Dermis microvascular lymphatic vessel endothelial cell (primary cell): ENCODE measurements at regions not wholly inside any gene's neighbourhood (a gene's known extent, or its start where the extent isn't known, plus 50 kb on each side); places are given as distances from the start of the nearest gene placed in this dataset.
"Not testable (repeated sequence)": the region's sequence is repeated elsewhere in the genome, so short reads cannot be mapped to it uniquely, and the experiment has no call there.

ENCODE experiments used
- DNase-seq, 2 donors: peaks; one replicate each; pipeline versions ENCODE4 v3.0.0 to v3.0.0-alpha.2; 2010; ENCODE audit warnings: low read depth in 2 of 2

DNA sequence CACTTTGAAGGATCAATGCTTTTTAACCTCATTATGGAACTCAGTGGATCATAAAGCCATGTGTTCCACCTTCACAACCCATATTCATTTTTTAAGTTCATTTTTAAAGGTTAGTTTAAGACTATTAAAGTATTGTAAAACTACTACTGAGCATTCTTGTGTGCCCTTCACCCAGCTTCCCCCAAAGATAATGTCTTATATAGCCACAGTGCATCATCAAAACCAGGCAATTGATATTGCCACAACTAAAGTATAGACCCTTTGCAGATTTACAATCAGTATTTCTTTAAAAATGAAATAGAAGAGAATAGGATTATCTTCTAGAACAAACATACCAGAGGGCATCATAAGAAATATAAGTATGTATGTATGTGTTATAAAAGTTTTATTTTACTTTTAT is 597.1 kb downstream of the CCSER2 start:
- DNase-seq, result no peak

DNA sequence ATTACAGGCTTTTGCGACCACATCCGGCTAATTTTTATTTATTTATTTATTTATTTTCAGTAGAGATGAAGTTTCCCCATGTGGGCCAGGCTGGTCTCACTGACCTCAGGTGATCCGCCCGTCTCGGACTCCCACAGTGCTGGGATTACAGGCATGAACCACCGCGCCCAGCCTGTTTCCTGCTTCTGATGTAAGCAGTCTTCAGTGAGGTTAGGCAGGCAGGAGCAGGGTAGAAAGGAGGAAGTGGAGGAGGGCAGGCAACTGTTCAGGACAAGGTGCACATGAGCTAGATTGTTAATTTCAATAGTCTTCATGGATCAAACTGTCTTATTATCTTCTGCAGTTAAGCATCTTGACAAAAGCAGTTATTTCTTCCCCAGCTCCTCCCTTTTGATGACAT is 605.0 kb downstream of the CCSER2 start:
- no peak for DNase-seq

DNA sequence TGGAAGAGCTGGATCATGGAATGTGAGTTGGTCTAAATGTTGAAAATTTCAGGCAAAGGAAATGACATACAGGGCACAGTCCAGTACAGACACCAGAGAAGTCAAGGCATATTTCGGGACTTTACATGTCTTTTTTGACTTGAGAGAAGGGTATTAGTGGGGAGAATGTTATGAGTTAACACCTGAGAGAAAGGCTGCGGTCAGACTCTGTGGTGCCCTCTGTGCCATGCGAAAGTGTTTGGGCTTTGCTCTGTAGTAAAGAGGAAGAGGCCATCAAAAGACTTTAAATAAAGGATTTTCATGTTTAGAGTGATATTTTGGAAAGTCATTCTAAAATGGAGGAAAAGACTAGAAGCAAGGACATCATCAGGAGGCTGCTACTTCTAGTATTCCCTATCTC is 607.4 kb downstream of the CCSER2 start:
- DNase-seq, result no peak

DNA sequence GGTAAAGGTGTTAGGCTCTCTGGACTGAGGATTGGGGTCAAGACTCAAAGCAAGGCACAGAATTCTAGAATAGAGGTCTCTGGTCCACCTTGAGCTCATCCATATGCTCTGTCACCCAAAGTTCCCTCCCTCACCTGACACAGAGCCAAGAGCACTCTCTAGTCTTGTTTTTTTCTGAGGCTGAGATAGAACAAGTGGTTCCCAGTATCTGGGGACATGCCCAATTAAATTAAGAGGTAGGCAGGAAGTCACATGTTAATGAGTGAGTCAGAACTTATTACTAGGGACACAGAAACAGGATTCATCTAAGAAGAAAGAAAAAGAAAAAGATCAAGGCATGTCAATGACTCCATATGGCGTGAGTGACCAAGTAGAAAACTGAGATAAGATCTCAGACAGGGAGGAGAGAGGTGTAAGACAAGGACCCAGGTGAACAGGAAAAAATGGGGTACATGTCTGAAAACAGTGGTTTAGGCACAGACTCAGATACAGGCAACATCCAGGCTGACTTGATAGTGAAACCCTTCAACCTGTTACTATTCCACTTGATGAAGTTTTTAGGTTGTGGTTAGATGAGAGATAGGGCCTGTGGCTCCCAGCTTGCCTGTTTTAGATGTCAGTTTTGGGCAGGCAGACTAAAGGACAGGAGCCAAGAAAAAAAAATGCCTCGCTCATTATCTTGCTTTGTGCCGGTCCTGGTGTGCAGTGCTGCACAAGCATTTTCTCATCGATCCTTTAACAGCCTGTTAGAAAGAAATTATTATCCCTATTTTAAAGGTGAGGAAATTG is 609.9 kb downstream of the CCSER2 start:
- no peak for DNase-seq

GRCh38 chr10:84943541-84943940 is 615.2 kb downstream of the CCSER2 start:
- no peak for DNase-seq

DNA sequence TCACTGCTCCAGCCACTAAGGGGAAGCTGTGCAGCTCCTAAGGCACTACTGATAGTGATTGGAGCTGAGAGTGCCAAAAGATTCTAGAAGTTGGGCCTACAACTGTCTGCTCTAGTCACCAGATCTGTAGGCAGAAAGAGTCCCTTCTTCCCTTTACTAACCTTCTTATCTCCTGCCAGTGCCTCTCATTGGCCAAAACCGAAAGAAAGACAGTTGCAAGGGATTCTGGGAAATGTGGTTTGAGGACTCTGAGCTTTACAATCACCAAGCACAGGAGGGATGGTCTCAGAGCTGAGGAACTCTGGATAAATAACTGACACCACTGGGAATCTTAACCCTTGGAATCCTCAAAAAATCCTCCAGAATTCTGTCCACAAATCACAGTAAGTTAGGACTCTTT is 615.8 kb downstream of the CCSER2 start:
- DNase-seq, result no peak

DNA sequence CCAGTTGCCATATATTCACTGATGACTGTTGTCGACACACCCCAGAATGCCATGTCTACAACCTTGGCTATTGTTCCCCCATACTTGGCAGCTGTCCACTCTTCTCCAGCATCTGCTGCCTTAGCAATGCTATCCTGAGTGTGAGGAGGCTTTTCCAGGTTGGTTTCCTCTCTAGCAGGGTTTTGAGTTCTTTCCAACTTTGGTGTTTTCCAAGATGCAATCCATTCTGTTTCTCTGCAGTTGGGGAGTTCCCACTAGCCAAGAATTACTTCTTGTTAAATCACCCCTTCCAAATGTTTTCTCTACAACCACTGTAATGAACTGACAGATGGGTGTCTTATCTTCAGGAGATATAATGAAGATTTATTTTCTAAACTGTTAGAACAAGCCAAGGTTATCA is 617.4 kb downstream of the CCSER2 start:
- DNase-seq, result no peak

GRCh38 chr10:84946904-84947303 is 618.5 kb downstream of the CCSER2 start:
- no peak for DNase-seq

DNA sequence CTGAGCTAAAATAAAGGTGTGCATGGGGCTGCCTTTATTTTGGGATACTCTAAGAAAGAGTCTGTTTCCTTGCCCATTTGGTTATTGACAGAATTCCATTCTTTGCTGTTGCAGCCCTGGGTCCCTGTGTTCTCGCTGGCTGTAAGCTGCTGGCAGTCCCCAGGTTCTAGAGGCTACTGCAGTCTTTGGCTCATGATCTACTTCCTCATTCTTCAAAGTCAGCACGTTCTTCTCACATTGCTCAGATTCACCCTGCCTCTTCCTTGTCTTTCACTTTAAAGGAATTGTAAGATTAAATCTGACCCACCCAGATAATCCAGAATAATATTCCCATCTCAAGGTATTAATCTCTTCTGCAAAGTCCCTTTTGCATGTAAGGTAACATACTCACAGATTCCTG is 620.3 kb downstream of the CCSER2 start:
- no peak for DNase-seq

GRCh38 chr10:84951616-84952015 is 623.2 kb downstream of the CCSER2 start:
- no peak for DNase-seq

DNA sequence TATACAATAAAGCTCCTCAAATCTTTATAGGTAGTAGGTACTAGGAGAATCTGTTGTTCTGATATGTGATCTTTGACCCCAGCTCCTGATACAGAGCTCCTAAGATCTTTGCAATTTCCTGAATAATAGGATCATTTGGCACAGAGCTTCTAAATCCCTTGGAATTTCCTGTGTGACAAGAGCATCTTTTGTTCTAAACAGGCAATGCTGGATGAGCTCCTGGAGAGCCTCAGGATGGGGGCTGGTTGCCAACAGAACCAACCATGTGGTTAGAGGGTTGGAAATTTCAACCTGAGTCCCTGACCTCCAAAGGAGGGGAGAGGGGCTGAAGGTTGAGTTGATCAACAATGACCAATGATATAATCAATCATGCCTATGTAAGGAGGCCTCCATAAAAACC is 629.0 kb downstream of the CCSER2 start:
- DNase-seq, result no peak

- DNase-seq, result no peak
Observed at GRCh38 chr10:84965468-84965867, 637.1 kb downstream of the CCSER2 start.

GRCh38 chr10:84966708-84967441 is 638.5 kb downstream of the CCSER2 start:
- DNase-seq, result no peak

- not testable (repeated sequence) for DNase-seq
Observed at GRCh38 chr10:84969297-84969696, 640.9 kb downstream of the CCSER2 start.

DNA sequence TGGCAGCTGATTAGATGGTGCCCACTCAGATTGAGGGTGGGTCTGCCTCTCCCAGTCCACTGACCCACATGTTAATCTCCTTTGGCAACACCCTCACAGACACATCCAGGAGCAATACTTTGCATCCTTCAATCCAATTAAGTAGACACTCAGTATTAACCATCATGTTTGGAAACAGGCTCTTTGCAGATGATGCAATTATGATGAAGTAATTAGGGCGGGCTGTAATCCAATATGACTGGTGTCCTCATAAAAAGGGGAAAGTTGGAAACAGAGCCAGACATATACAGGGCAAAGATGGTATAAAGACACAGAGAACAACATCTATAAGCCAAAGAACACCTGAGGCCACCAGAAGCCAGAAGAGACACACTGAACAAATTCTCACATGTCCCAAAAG is 658.6 kb downstream of the CCSER2 start:
- no peak for DNase-seq

DNA sequence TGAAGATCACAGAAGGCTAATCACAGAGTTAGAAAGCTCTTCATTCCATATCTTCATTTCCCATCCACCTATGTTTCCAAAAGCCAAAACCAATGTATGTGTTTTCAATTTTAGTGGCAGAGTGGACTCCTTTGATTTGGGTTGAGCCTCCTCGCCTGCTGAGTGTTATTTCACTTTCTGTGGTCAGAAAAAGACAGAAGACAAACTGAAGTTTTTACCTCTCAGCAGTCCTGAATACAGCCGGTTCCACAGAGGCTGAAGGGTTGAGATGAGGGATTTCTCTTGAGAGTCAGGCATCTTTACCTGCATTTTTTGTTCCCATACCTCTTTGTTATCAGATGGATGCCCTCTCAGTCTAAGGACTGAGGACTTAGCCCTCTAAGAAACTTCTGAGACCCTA is 659.6 kb downstream of the CCSER2 start:
- DNase-seq, result no peak

DNA sequence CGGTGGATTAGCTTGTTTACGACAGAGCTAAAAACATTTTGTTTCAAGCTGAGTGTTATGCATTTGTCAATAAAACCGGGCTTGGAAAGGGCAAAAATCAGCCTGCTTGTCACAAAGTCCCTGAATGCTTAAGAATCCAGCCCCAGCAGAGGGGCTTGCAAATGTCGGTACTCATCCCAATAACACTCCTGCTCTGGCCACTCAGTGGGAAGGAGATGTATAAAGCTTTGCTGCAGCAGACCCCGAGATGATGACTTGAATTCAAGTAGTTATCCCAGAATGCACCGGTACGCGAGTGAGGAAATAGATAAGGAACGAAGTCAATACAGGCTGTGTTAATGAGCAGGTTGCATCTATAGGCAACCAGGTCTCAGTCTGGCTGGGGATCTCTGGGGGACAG is 662.3 kb downstream of the CCSER2 start:
- no peak for DNase-seq

DNA sequence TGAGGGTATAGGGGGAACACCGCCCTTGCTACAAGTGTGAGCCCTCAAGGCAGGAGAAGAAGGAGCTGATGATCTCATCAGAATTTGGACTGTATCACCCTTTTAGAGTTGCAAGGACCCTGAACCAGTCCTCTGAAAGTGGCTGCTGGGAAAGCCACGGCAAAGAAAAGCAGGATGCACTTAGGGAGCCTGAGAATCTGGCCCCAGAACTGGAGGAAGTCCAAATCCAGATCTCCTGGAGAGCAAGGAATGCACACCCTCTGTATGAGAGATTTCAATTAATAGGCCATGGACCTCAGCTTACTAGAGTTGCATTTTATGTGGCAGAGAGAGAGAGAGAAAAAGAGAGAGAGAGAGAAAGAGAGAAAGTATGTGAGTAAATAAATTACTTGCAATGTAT is 662.9 kb downstream of the CCSER2 start:
- no peak for DNase-seq

GRCh38 chr10:84993251-84994035 is 665.1 kb downstream of the CCSER2 start:
- no peak for DNase-seq

GRCh38 chr10:84994722-84995121 is 666.3 kb downstream of the CCSER2 start:
- no peak for DNase-seq

DNA sequence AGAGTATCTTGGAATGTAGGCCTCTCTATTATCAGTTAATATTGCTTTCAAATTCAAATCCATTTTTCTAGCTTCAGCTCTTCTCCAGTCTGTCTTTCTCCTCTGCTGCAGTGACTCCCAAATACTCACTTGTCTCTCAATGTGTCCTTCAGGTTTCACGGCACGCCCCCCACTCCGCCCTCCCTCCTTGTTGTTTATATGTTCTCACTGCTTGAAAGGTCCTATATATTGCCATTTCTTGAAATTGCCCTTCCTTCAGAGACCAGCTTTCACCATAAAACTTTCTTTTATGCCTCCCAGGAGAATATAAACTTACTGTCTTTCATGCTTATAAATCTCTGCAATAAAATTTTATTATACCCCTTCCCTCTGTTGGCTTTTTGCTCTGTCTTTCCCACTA is 668.2 kb downstream of the CCSER2 start:
- DNase-seq, result no peak

DNA sequence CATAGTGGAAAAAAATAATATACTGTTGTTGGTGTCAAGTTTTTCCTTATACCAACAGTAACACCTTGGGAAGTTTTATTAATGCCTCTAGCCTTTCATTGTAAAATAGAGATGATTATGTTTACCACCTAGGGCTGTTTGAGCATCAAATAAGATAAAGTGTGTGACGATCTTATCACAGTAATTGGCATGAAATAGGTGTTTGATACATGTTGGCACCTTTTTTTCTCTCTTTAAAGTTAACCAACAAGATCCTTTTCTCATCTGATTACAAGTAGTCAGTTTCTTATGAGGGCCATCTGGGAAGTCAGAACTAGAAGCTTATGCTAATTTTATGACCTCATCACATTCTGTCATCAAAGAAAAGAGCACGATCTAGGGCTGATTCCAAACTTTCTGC is 669.5 kb downstream of the CCSER2 start:
- no peak for DNase-seq
